ENCODE measurements at regions not wholly inside any gene's neighbourhood (a gene's known extent, or its start where the extent isn't known, plus 50 kb on each side); places are given as distances from the start of the nearest gene placed in this dataset.
A peak's percentile ranks its signal among the peaks of the same experiment; 100 is the strongest.

DNA sequence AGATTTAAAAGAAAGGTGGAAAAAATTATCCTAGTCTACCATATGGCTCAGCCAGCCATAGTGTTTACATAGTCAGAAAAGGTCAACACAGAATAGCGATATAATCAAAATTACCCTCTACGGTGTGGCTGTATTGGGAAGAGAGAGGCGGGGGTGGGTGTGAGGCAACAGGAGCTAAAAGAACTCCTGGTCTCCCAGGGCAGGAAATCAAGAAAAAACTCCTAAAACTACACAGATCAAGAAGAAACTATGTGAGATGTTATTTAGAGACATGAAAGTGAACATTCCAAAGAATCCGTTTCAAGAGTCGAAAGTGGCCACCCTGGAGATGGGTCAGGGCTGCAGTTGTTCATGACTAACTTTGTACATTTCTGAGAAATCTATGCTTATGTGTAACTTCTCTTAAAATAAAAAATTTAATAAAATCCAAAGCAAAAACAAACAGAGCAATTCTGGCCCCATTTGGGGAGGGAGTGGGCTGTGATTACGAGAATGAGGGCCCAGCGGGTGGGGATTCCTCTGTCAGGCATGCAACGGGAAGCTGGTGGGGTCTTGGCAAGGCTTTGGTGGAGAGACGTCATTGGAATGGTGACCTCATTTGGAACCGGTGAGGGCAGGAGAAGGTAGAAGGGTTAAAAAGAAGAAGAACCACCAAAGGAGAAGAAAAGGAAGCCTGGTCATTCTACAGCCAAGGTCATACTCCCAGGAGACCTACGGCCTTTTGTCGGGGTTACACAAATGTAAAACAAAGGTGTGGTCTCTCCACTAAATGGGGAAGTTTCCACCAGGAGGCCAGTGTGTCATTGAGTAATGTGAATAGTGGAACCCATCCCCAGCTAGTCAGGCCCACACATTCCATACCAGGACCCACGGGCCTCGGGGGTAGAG is 71.2 kb upstream of the DUSP5 start:
- no peak overlapping the region for H2AFZ ChIP-seq (ENCODE audit: low read length)
- ChIA-PET CTCF (ENCODE audit: low intra/inter-chr PET ratio, low total read pairs) (no interaction called here), POLR2A (no interaction called here)
- peaks cover 2% of the 10 kb centered on the region in 2 experiments; a peak in 2 of 5 replicates for H3K27me3 ChIP-seq (ENCODE audit: control insufficient read depth in 1 of 2, insufficient read depth in 2 of 2, low read length in 2 of 2)
- intact Hi-C loops (cut with micrococcal nuclease; ENCODE audit: unreplicated experiment) (no loop called here), in situ Hi-C loops (cut with HindIII; ENCODE audit: extremely low pct_ligation_motif_present, low pct_unique_long_range_greater_than_20kb) (no loop called here)
- no peak overlapping the region for H3K27ac ChIP-seq (ENCODE audit: extremely low read length, insufficient read depth, low read length)
- 0 out of 2 replicates have a peak, but pooled peaks cover 8% of the 10 kb centered on the region for H3K4me1 ChIP-seq (ENCODE audit: insufficient read depth, low read length)
- H3K9me3 ChIP-seq (ENCODE audit: low read length) = no peaks in the 10 kb centered on the region
- H3K4me2 ChIP-seq (ENCODE audit: low read depth, low read length) = no peak overlapping the region
- BruUV-seq (replicated peaks) = no TSS peak
- no peaks in the 10 kb centered on the region for H3K36me3 ChIP-seq (replicated peaks in 1 of 2; ENCODE audit: control insufficient read depth in 1 of 2, insufficient read depth in 2 of 2, low read length in 2 of 2)
- H3K4me3 ChIP-seq (replicated peaks in 1 of 3; ENCODE audit: insufficient read depth in 1 of 3, low read depth in 2 of 3, low read length in 3 of 3) = no peak overlapping the region
- FAIRE-seq (no peak), DNase-seq (ENCODE audit: low spot score) (no peak), ATAC-seq (peak; percentile 38)
- H3K79me2 ChIP-seq (ENCODE audit: insufficient read depth, low read length) = no peaks in the 10 kb centered on the region
- H4K20me1 ChIP-seq (ENCODE audit: insufficient read depth, low read length) = no peaks in the 10 kb centered on the region
- H3K9ac ChIP-seq (ENCODE audit: insufficient read depth, low read depth, low read length) = no peak overlapping the region
- 42% methylated on average over 14 of the region's 14 CpGs for WGBS (ENCODE audit: low lambda C conversion rate)
- TF ChIP-seq FOXA1 (IDR thresholded peaks at IDR 0.05) (no peak), FOXA1 (CRISPR knock-in tag; IDR thresholded peaks at IDR 0.05) (peak; percentile 23; the same call in 1 of the 2 replicates), ZBTB39 (CRISPR knock-in tag; IDR thresholded peaks at IDR 0.05) (no peak)

DNA sequence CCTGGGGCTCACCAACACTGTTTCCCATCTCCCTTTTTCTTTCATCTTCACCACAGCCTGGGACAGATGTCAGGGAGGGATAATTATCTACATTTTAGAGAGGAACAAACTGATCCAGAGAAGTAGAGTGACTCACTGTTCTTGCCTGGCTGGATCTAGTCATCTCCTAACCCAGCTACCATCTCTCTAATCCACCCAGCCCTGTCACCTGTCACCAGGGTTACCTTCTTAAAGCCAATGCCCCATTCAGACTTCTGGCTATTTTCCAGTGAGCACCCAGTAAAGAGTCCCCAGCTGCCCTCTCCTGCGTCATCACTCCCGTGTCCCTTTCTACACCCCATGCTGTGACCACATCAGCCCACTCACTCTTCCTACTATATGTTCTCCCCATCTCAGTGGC is 68.4 kb upstream of the DUSP5 start:
- DNase-seq (ENCODE audit: low spot score) (no peak), FAIRE-seq (no peak), ATAC-seq (no peak)
- Histone ChIP-seq H2AFZ (ENCODE audit: low read length) (no peak overlapping the region), H3K27me3 (ENCODE audit: control insufficient read depth in 1 of 2, insufficient read depth in 2 of 2, low read length in 2 of 2) (peaks cover 4 to 6% of the 10 kb centered on the region in 2 experiments; a peak in 3 of 5 replicates), H3K4me2 (ENCODE audit: low read depth, low read length) (no peak overlapping the region), H4K20me1 (ENCODE audit: insufficient read depth, low read length) (no peaks in the 10 kb centered on the region), H3K4me1 (ENCODE audit: insufficient read depth, low read length) (0 out of 2 replicates have a peak, but pooled peaks cover 8% of the 10 kb centered on the region), H3K79me2 (ENCODE audit: insufficient read depth, low read length) (no peaks in the 10 kb centered on the region), H3K9ac (ENCODE audit: insufficient read depth, low read depth, low read length) (no peak overlapping the region), H3K4me3 (replicated peaks in 1 of 3; ENCODE audit: insufficient read depth in 1 of 3, low read depth in 2 of 3, low read length in 3 of 3) (no peak overlapping the region), H3K36me3 (replicated peaks in 1 of 2; ENCODE audit: control insufficient read depth in 1 of 2, insufficient read depth in 2 of 2, low read length in 2 of 2) (no peaks in the 10 kb centered on the region), H3K27ac (ENCODE audit: extremely low read length, insufficient read depth, low read length) (no peak overlapping the region), H3K9me3 (ENCODE audit: low read length) (no peaks in the 10 kb centered on the region)
- ChIA-PET POLR2A (no interaction called here), CTCF (ENCODE audit: low intra/inter-chr PET ratio, low total read pairs) (no interaction called here)
- intact Hi-C loops (cut with micrococcal nuclease; ENCODE audit: unreplicated experiment) (no loop called here), in situ Hi-C loops (cut with HindIII; ENCODE audit: extremely low pct_ligation_motif_present, low pct_unique_long_range_greater_than_20kb) (no loop called here)
- WGBS (ENCODE audit: low lambda C conversion rate) = 56% methylated on average over 2 of the region's 2 CpGs
- no TSS peak for BruUV-seq (replicated peaks)
- TF ChIP-seq ZNF451 (CRISPR knock-in tag; IDR thresholded peaks at IDR 0.05) (no peak), HMG20A (CRISPR knock-in tag; IDR thresholded peaks at IDR 0.05; ENCODE audit: borderline replicate concordance) (no peak), PRMT3 (CRISPR knock-in tag; IDR thresholded peaks at IDR 0.05; ENCODE audit: borderline replicate concordance, low read depth) (no peak), FOXA3 (CRISPR knock-in tag; IDR thresholded peaks at IDR 0.05) (no peak), ARNT2 (CRISPR knock-in tag; IDR thresholded peaks at IDR 0.05; ENCODE audit: low read depth) (no peak), DZIP1 (CRISPR knock-in tag; IDR thresholded peaks at IDR 0.05) (no peak), FOXC1 (CRISPR knock-in tag; IDR thresholded peaks at IDR 0.05; ENCODE audit: borderline replicate concordance) (no peak)
- TF ChIP-seq, protein P1, sequence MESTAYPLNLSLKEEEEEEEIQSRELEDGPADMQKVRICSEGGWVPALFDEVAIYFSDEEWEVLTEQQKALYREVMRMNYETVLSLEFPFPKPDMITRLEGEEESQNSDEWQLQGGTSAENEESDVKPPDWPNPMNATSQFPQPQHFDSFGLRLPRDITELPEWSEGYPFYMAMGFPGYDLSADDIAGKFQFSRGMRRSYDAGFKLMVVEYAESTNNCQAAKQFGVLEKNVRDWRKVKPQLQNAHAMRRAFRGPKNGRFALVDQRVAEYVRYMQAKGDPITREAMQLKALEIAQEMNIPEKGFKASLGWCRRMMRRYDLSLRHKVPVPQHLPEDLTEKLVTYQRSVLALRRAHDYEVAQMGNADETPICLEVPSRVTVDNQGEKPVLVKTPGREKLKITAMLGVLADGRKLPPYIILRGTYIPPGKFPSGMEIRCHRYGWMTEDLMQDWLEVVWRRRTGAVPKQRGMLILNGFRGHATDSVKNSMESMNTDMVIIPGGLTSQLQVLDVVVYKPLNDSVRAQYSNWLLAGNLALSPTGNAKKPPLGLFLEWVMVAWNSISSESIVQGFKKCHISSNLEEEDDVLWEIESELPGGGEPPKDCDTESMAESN (CRISPR knock-in tag; conservative IDR thresholded peaks at IDR 0.05) = no peak

Data from HepG2 (cell line).